PC-3 (cell line): ENCODE measurements at regions not wholly inside any gene's neighbourhood (a gene's known extent, or its start where the extent isn't known, plus 50 kb on each side); places are given as distances from the start of the nearest gene placed in this dataset.

ENCODE experiments used
- CTCF ChIP-seq: fragments of 300-600 bp; sonication (generic); conservative IDR thresholded peaks from 2 replicates; pipeline ENCODE4 v1.5.1; 2017; ENCODE audit warnings: antibody characterized with exemption, low read depth, mild to moderate bottlenecking, low read length
- EZH2phosphoT487 ChIP-seq: fragments of 300-600 bp; sonication (generic); IDR thresholded peaks from 2 replicates; pipeline ENCODE4 v1.6.1; 2018; ENCODE audit warnings: mild to moderate bottlenecking, antibody characterized with exemption, low read length, borderline replicate concordance

GRCh38 chr4:71095141-71095540 lies 101.7 kb downstream of the DCK start:
- TF ChIP-seq CTCF (no peak), EZH2phosphoT487 (no peak)
